ENCODE measurements at regions not wholly inside any gene's neighbourhood (a gene's known extent, or its start where the extent isn't known, plus 50 kb on each side); places are given as distances from the start of the nearest gene placed in this dataset.

GRCh38 chr1:112250892-112251291 is 145.1 kb upstream of the CTTNBP2NL start:
- no peak for TF ChIP-seq TAF1 (IDR thresholded peaks at IDR 0.05; ENCODE audit: low read depth)
- no peak for TF ChIP-seq YY1 (IDR thresholded peaks at IDR 0.05; ENCODE audit: low read depth)
- no peak for TF ChIP-seq EGR1 (IDR thresholded peaks at IDR 0.05)
- no peak for TF ChIP-seq USF1 (IDR thresholded peaks at IDR 0.05)
- TF ChIP-seq CEBPB (IDR thresholded peaks at IDR 0.05) = no peak
- TF ChIP-seq MAX (IDR thresholded peaks at IDR 0.05) = no peak
- TF ChIP-seq NFIC (IDR thresholded peaks at IDR 0.05) = no peak
- TF ChIP-seq FOXM1 (IDR thresholded peaks at IDR 0.05; ENCODE audit: borderline replicate concordance, low read depth) = no peak
- TF ChIP-seq CREB1 (IDR thresholded peaks at IDR 0.05; ENCODE audit: low read depth) = no peak
- no peak for TF ChIP-seq RAD21 (IDR thresholded peaks at IDR 0.05; ENCODE audit: low read depth)

GRCh38 chr1:112251766-112252506 is 144.1 kb upstream of the CTTNBP2NL start:
- TF ChIP-seq CREB1 (IDR thresholded peaks at IDR 0.05; ENCODE audit: low read depth) (no peak), MAX (IDR thresholded peaks at IDR 0.05) (no peak), RAD21 (IDR thresholded peaks at IDR 0.05; ENCODE audit: low read depth) (no peak), EP300 (IDR thresholded peaks at IDR 0.05; ENCODE audit: borderline replicate concordance) (no peak), USF1 (IDR thresholded peaks at IDR 0.05) (no peak), YY1 (IDR thresholded peaks at IDR 0.05; ENCODE audit: low read depth) (no peak), NFIC (IDR thresholded peaks at IDR 0.05) (no peak), REST (IDR thresholded peaks at IDR 0.05; ENCODE audit: low read depth) (no peak), EGR1 (IDR thresholded peaks at IDR 0.05) (no peak), ZBTB7A (IDR thresholded peaks at IDR 0.05; ENCODE audit: low read depth) (no peak), TCF12 (IDR thresholded peaks at IDR 0.05; ENCODE audit: low read depth) (no peak)

- no peak for TF ChIP-seq RAD21 (IDR thresholded peaks at IDR 0.05; ENCODE audit: low read depth)
- TF ChIP-seq EGR1 (IDR thresholded peaks at IDR 0.05) = no peak
- no peak for TF ChIP-seq TCF12 (IDR thresholded peaks at IDR 0.05; ENCODE audit: low read depth)
- TF ChIP-seq TAF1 (IDR thresholded peaks at IDR 0.05; ENCODE audit: low read depth) = no peak
- TF ChIP-seq USF1 (IDR thresholded peaks at IDR 0.05) = no peak
- no peak for TF ChIP-seq CEBPB (IDR thresholded peaks at IDR 0.05)
- TF ChIP-seq YY1 (IDR thresholded peaks at IDR 0.05; ENCODE audit: low read depth) = no peak
- TF ChIP-seq FOXM1 (IDR thresholded peaks at IDR 0.05; ENCODE audit: borderline replicate concordance, low read depth) = no peak
- no peak for TF ChIP-seq CREB1 (IDR thresholded peaks at IDR 0.05; ENCODE audit: low read depth)
- TF ChIP-seq NFIC (IDR thresholded peaks at IDR 0.05) = no peak
- TF ChIP-seq REST (IDR thresholded peaks at IDR 0.05; ENCODE audit: low read depth) = no peak
- no peak for TF ChIP-seq MAX (IDR thresholded peaks at IDR 0.05)
- TF ChIP-seq ZBTB7A (IDR thresholded peaks at IDR 0.05; ENCODE audit: low read depth) = no peak
- no peak for TF ChIP-seq TEAD4 (IDR thresholded peaks at IDR 0.05)
- TF ChIP-seq EP300 (IDR thresholded peaks at IDR 0.05; ENCODE audit: borderline replicate concordance) = no peak
These were observed 142.6 kb upstream of the CTTNBP2NL start for GRCh38 chr1:112253366-112253765.

GRCh38 chr1:112255080-112255479 is 140.9 kb upstream of the CTTNBP2NL start:
- TF ChIP-seq NFIC (IDR thresholded peaks at IDR 0.05) = no peak
- TF ChIP-seq TCF12 (IDR thresholded peaks at IDR 0.05; ENCODE audit: low read depth) = no peak

- TF ChIP-seq RAD21 (IDR thresholded peaks at IDR 0.05; ENCODE audit: low read depth) (no peak), TCF12 (IDR thresholded peaks at IDR 0.05; ENCODE audit: low read depth) (no peak), ZBTB7A (IDR thresholded peaks at IDR 0.05; ENCODE audit: low read depth) (no peak), TEAD4 (IDR thresholded peaks at IDR 0.05) (no peak), TAF1 (IDR thresholded peaks at IDR 0.05; ENCODE audit: low read depth) (no peak), FOXM1 (IDR thresholded peaks at IDR 0.05; ENCODE audit: borderline replicate concordance, low read depth) (no peak), CREB1 (IDR thresholded peaks at IDR 0.05; ENCODE audit: low read depth) (no peak), USF1 (IDR thresholded peaks at IDR 0.05) (no peak), NFIC (IDR thresholded peaks at IDR 0.05) (no peak), EP300 (IDR thresholded peaks at IDR 0.05; ENCODE audit: borderline replicate concordance) (no peak), REST (IDR thresholded peaks at IDR 0.05; ENCODE audit: low read depth) (no peak), MAX (IDR thresholded peaks at IDR 0.05) (no peak), CEBPB (IDR thresholded peaks at IDR 0.05) (no peak), YY1 (IDR thresholded peaks at IDR 0.05; ENCODE audit: low read depth) (no peak), EGR1 (IDR thresholded peaks at IDR 0.05) (no peak)
These were observed 139.6 kb upstream of the CTTNBP2NL start for GRCh38 chr1:112256411-112256810.

All from Ishikawa (cell line).